Fibroblast of lung (primary cell): ENCODE measurements at regions not wholly inside any gene's neighbourhood (a gene's known extent, or its start where the extent isn't known, plus 50 kb on each side); places are given as distances from the start of the nearest gene placed in this dataset.
"Not testable (repeated sequence)": the region's sequence is repeated elsewhere in the genome, so short reads cannot be mapped to it uniquely, and the experiment has no call there.

Experiments
- EZH2 ChIP-seq: IDR thresholded peaks from 2 replicates; pipeline ENCODE4 v1.5.1; 2012; ENCODE audit warnings: low read length, control low read depth, mild to moderate bottlenecking; ENCODE audit errors: missing control alignments
- TF ChIP-seq, protein P1 (sequence below), 2 donors: IDR thresholded peaks in 1 of 2; conservative IDR thresholded peaks in 1 of 2; 1 replicate in 1 of 2; 2 replicates in 1 of 2; pipeline ENCODE4 v1.5.1; 2011 to 2012; ENCODE audit warnings: low read length in 2 of 2, control low read depth in 1 of 2, inconsistent platforms in 1 of 2, low read depth in 1 of 2, mild to moderate bottlenecking in 1 of 2

DNA sequence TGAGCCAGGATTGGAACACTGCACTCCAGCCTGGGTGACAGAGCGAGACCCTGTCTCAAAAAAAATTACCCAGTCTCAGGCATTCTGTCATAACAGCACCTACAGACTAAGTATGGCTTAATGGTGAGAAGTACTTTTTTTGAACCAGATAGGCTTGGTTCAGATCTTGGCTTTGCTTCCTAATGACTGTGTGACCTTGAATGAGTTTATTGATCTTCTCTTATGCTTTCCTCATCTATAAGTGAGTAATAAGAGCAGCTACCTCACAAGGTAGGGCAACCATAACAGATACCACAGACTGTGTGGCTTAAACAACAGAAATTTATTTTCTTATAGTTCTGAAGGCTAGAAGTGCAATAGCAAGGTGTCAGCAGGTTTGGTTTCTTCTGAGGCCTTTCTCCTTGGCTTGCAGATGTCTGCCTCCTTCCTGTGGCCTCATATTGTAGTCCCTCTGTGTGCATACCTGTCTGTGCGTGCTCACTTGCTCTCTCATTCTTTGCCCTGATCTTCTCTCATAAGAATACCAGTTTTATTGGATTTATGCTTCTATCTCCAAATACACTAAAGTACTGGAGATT lies 87.7 kb downstream of the METTL2B start:
- TF ChIP-seq, protein P1, sequence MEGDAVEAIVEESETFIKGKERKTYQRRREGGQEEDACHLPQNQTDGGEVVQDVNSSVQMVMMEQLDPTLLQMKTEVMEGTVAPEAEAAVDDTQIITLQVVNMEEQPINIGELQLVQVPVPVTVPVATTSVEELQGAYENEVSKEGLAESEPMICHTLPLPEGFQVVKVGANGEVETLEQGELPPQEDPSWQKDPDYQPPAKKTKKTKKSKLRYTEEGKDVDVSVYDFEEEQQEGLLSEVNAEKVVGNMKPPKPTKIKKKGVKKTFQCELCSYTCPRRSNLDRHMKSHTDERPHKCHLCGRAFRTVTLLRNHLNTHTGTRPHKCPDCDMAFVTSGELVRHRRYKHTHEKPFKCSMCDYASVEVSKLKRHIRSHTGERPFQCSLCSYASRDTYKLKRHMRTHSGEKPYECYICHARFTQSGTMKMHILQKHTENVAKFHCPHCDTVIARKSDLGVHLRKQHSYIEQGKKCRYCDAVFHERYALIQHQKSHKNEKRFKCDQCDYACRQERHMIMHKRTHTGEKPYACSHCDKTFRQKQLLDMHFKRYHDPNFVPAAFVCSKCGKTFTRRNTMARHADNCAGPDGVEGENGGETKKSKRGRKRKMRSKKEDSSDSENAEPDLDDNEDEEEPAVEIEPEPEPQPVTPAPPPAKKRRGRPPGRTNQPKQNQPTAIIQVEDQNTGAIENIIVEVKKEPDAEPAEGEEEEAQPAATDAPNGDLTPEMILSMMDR (conservative IDR thresholded peaks at IDR 0.05 in 1 of 2, IDR thresholded peaks at IDR 0.05 in 1 of 2; ENCODE audit: low read depth in 1 of 2, low read length in 2 of 2): not testable (repeated sequence)
- not testable (repeated sequence) for TF ChIP-seq EZH2
